GM21526 (cell line): ENCODE measurements at regions not wholly inside any gene's neighbourhood (a gene's known extent, or its start where the extent isn't known, plus 50 kb on each side); places are given as distances from the start of the nearest gene placed in this dataset.
"Not testable (repeated sequence)": the region's sequence is repeated elsewhere in the genome, so short reads cannot be mapped to it uniquely, and the experiment has no call there.

Experiments
- ATAC-seq: cut with Tn5 transposase; IDR thresholded peaks from one replicate; pipeline ENCODE4 v1.9.1; 2021; ENCODE audit warnings: moderate library complexity; ENCODE audit not compliant: unreplicated experiment, low FRiP score

- peak; percentile 95 for ATAC-seq
These were observed 70.0 kb upstream of the HGF start for GRCh38 chr7:81839708-81840369.

GRCh38 chr7:81833401-81833800 lies 63.6 kb upstream of the HGF start:
- ATAC-seq, result no peak

GRCh38 chr7:81831883-81832282 lies 62.0 kb upstream of the HGF start:
- ATAC-seq, result no peak

- not testable (repeated sequence) for ATAC-seq
These were observed 59.7 kb upstream of the HGF start for GRCh38 chr7:81829511-81829910.

GRCh38 chr7:81822811-81823210 lies 53.0 kb upstream of the HGF start:
- no peak for ATAC-seq

- no peak for ATAC-seq
These were observed 50.0 kb upstream of the HGF start for GRCh38 chr7:81819861-81820260.
